ENCODE measurements at regions not wholly inside any gene's neighbourhood (a gene's known extent, or its start where the extent isn't known, plus 50 kb on each side); places are given as distances from the start of the nearest gene placed in this dataset.
"Not testable (repeated sequence)": the region's sequence is repeated elsewhere in the genome, so short reads cannot be mapped to it uniquely, and the experiment has no call there.

- DNase-seq, result no peak
These were observed 972.9 kb downstream of the SLC6A15 start for GRCh38 chr12:83939718-83940117.

GRCh38 chr12:83933615-83934014 lies 979.0 kb downstream of the SLC6A15 start:
- DNase-seq, result no peak

- DNase-seq, result no peak
These were observed 980.6 kb downstream of the SLC6A15 start for GRCh38 chr12:83932011-83932410.

GRCh38 chr12:83931451-83931850 lies 981.1 kb downstream of the SLC6A15 start:
- DNase-seq, result no peak

GRCh38 chr12:83929792-83930191 lies 982.8 kb downstream of the SLC6A15 start:
- DNase-seq, result not testable (repeated sequence)

- DNase-seq, result no peak
These were observed 991.6 kb downstream of the SLC6A15 start for GRCh38 chr12:83920821-83921547.

- DNase-seq, result peak; percentile 16
These were observed 993.5 kb downstream of the SLC6A15 start for GRCh38 chr12:83919081-83919480.

- DNase-seq, result no peak
These were observed 1008.4 kb downstream of the SLC6A15 start for GRCh38 chr12:83904175-83904574.

GRCh38 chr12:83896416-83896815 lies 1016.2 kb downstream of the SLC6A15 start:
- DNase-seq, result no peak

- no peak for DNase-seq
These were observed 1019.5 kb downstream of the SLC6A15 start for GRCh38 chr12:83893101-83893500.

GRCh38 chr12:83889745-83890144 lies 1022.9 kb downstream of the SLC6A15 start:
- DNase-seq, result no peak

GRCh38 chr12:83886479-83886878 lies 1026.1 kb downstream of the SLC6A15 start:
- DNase-seq, result no peak

GRCh38 chr12:83870921-83871599 lies 1041.5 kb downstream of the SLC6A15 start:
- not testable (repeated sequence) for DNase-seq

- DNase-seq, result no peak
These were observed 1046.1 kb downstream of the SLC6A15 start for GRCh38 chr12:83866477-83866876.

- no peak for DNase-seq
These were observed 1047.2 kb downstream of the SLC6A15 start for GRCh38 chr12:83865431-83865830.

- DNase-seq, result no peak
These were observed 1048.5 kb downstream of the SLC6A15 start for GRCh38 chr12:83864054-83864453.

- DNase-seq, result no peak
These were observed 1053.6 kb downstream of the SLC6A15 start for GRCh38 chr12:83859021-83859420.

GRCh38 chr12:83856803-83857202 lies 1055.8 kb downstream of the SLC6A15 start:
- DNase-seq, result no peak

- no peak for DNase-seq
These were observed 1062.1 kb downstream of the SLC6A15 start for GRCh38 chr12:83850531-83850930.

- DNase-seq, result no peak
These were observed 1063.9 kb downstream of the SLC6A15 start for GRCh38 chr12:83848702-83849101.

GRCh38 chr12:83843541-83843940 lies 1069.1 kb downstream of the SLC6A15 start:
- no peak for DNase-seq

GRCh38 chr12:83841620-83842019 lies 1071.0 kb downstream of the SLC6A15 start:
- no peak for DNase-seq

GRCh38 chr12:83827860-83828259 lies 1084.7 kb downstream of the SLC6A15 start:
- peak; percentile 52 for DNase-seq

GRCh38 chr12:83827193-83827592 lies 1085.4 kb downstream of the SLC6A15 start:
- DNase-seq, result no peak
